GM23338 (cell line): ENCODE measurements at regions not wholly inside any gene's neighbourhood (a gene's known extent, or its start where the extent isn't known, plus 50 kb on each side); places are given as distances from the start of the nearest gene placed in this dataset.

Source experiments
- ATAC-seq: fragments of 200-7000 bp; cut with Tn5 transposase; 3 replicates; pipeline ENCODE4 v1.9.1; 2020
- DNase-seq: peaks from one replicate; pipeline ENCODE4 v3.0.0-alpha.2; 2015; ENCODE audit warnings: low spot score
- H2AFZ ChIP-seq: fragments of 200-600 bp; sonication (generic); 2 replicates; pipeline ENCODE4 v1.8.0; 2016; ENCODE audit warnings: antibody characterized with exemption, mild to moderate bottlenecking, moderate library complexity
- H3F3A ChIP-seq: fragments of 200-600 bp; sonication (generic); replicated peaks from 2 replicates; pipeline ENCODE4 v1.8.0; 2017; ENCODE audit warnings: antibody characterized with exemption, mixed run types, low read depth
- H3K27ac ChIP-seq: fragments of 200-600 bp; sonication (generic); 2 replicates; pipeline ENCODE4 v1.6.1; 2016; ENCODE audit warnings: low read depth
- H3K27me3 ChIP-seq: fragments of 200-600 bp; sonication (generic); 2 replicates; pipeline ENCODE4 v1.8.0; 2016; ENCODE audit warnings: mild to moderate bottlenecking, mixed run types, moderate library complexity; ENCODE audit not compliant: insufficient read depth
- H3K36me3 ChIP-seq: fragments of 200-600 bp; sonication (generic); 2 replicates; pipeline ENCODE4 v1.8.0; 2016; ENCODE audit warnings: mild to moderate bottlenecking; ENCODE audit not compliant: insufficient read depth
- H3K4me1 ChIP-seq: fragments of 200-600 bp; sonication (generic); 2 replicates; pipeline ENCODE4 v1.8.0; 2016; ENCODE audit warnings: mild to moderate bottlenecking, moderate library complexity; ENCODE audit not compliant: insufficient read depth
- H3K4me2 ChIP-seq: fragments of 200-600 bp; sonication (generic); 2 replicates; pipeline ENCODE4 v1.7.1; 2017; ENCODE audit warnings: mixed run types
- H3K4me3 ChIP-seq: fragments of 200-600 bp; sonication (generic); 2 replicates; pipeline ENCODE4 v1.6.1; 2016; ENCODE audit warnings: mixed run types
- H3K79me2 ChIP-seq: fragments of 200-600 bp; sonication (generic); replicated peaks from 2 replicates; pipeline ENCODE4 v1.8.0; 2017; ENCODE audit warnings: mild to moderate bottlenecking; ENCODE audit not compliant: insufficient read depth
- H3K9me2 ChIP-seq: fragments of 200-600 bp; sonication (generic); 2 replicates; pipeline ENCODE4 v1.8.0; 2017; ENCODE audit not compliant: insufficient read depth
- H4K20me1 ChIP-seq: fragments of 200-600 bp; sonication (generic); replicated peaks from 2 replicates; pipeline ENCODE4 v1.8.0; 2017; ENCODE audit warnings: mild to moderate bottlenecking; ENCODE audit not compliant: insufficient read depth
- H3K27ac Mint-ChIP-seq: 2 replicates; pipeline ENCODE4 v1.8.0; 2020; ENCODE audit warnings: inconsistent platforms, mild to moderate bottlenecking, moderate library complexity, mixed read lengths
- H3K27me3 Mint-ChIP-seq: 3 replicates; pipeline ENCODE4 v1.8.0; 2022; ENCODE audit warnings: low read depth, mild to moderate bottlenecking, moderate library complexity, mixed read lengths, inconsistent platforms; ENCODE audit not compliant: insufficient read depth, poor library complexity
- H3K36me3 Mint-ChIP-seq: 3 replicates; pipeline ENCODE4 v1.8.0; 2021; ENCODE audit warnings: low read depth, mild to moderate bottlenecking, inconsistent platforms, moderate library complexity, mixed read lengths
- H3K4me1 Mint-ChIP-seq: 3 replicates; pipeline ENCODE4 v1.8.0; 2020; ENCODE audit warnings: mild to moderate bottlenecking, inconsistent platforms, mixed read lengths
- H3K4me3 Mint-ChIP-seq: 3 replicates; pipeline ENCODE4 v1.8.0; 2021; ENCODE audit warnings: moderate library complexity, mild to moderate bottlenecking, inconsistent platforms, mixed read lengths
- H3K9me3 Mint-ChIP-seq: 3 replicates; pipeline ENCODE4 v1.8.0; 2020; ENCODE audit warnings: moderate library complexity, mild to moderate bottlenecking, inconsistent platforms, mixed read lengths
- CTCF ChIP-seq, 2 experiments: fragments of 200-600 bp in 1 of 2; sonication (generic) in 1 of 2; conservative IDR thresholded peaks; 2 replicates each; pipeline versions ENCODE4 v1.5.1 to v1.6.1; 2016 to 2017; ENCODE audit warnings: antibody characterized with exemption in 2 of 2, low read depth in 2 of 2, mild to moderate bottlenecking in 2 of 2, moderate library complexity in 1 of 2
- ETS1 ChIP-seq: IDR thresholded peaks from 2 replicates; pipeline ENCODE4 v1.6.1; 2016; ENCODE audit warnings: antibody characterized with exemption
- EZH2phosphoT487 ChIP-seq: fragments of 200-600 bp; sonication (generic); IDR thresholded peaks from one replicate; pipeline ENCODE4 v1.8.1; 2018; ENCODE audit warnings: antibody characterized with exemption; ENCODE audit not compliant: unreplicated experiment
- NANOG ChIP-seq: IDR thresholded peaks from 2 replicates; pipeline ENCODE4 v1.6.1; 2016; ENCODE audit warnings: antibody characterized with exemption, borderline replicate concordance
- POLR2AphosphoS5 ChIP-seq: IDR thresholded peaks from 2 replicates; pipeline ENCODE4 v1.6.1; 2016; ENCODE audit warnings: antibody characterized with exemption, low read depth
- REST ChIP-seq: IDR thresholded peaks from one replicate; pipeline ENCODE4 v1.6.1; 2018; ENCODE audit warnings: antibody characterized with exemption; ENCODE audit not compliant: unreplicated experiment
- STAT1 ChIP-seq: IDR thresholded peaks from one replicate; pipeline ENCODE4 v1.6.1; 2016; ENCODE audit warnings: antibody characterized with exemption; ENCODE audit not compliant: unreplicated experiment
- ZNF114 ChIP-seq: fragments of 250-450 bp; sonication (Bioruptor Pico); IDR thresholded peaks from 2 replicates; pipeline ENCODE4 v1.5.0; 2020; ENCODE audit warnings: mild to moderate bottlenecking, moderate library complexity
- ZNF331 ChIP-seq: fragments of 250-450 bp; sonication (Bioruptor Pico); IDR thresholded peaks from 2 replicates; pipeline ENCODE4 v1.5.0; 2020; ENCODE audit warnings: low read depth, mild to moderate bottlenecking, moderate library complexity
- ZNF462 ChIP-seq: fragments of 250-450 bp; sonication (Bioruptor Pico); IDR thresholded peaks from 2 replicates; pipeline ENCODE4 v1.5.0; 2020; ENCODE audit warnings: mild to moderate bottlenecking, moderate library complexity

- TF ChIP-seq ZNF462 (CRISPR knock-in tag) (no peak), ZNF114 (CRISPR knock-in tag) (no peak), EZH2phosphoT487 (no peak)
These were observed 240.3 kb downstream of the PLPP3 start (continued) for GRCh38 chr1:56339093-56339492.

GRCh38 chr1:56336982-56337381 is 242.4 kb downstream of the PLPP3 start:
- Histone ChIP-seq H3K79me2 (no peaks in the 10 kb centered on the region), H3F3A (no peaks in the 10 kb centered on the region), H3K27ac (no peak overlapping the region), H3K9me2 (no peaks in the 10 kb centered on the region), H4K20me1 (no peaks in the 10 kb centered on the region), H3K4me2 (no peak overlapping the region), H3K4me1 (no peaks in the 10 kb centered on the region), H3K4me3 (no peak overlapping the region), H3K36me3 (no peaks in the 10 kb centered on the region), H2AFZ (no peak overlapping the region), H3K27me3 (no peaks in the 10 kb centered on the region)
- peaks cover 2% of the 10 kb centered on the region; the same call in 1 of the 3 replicates for H3K4me1 Mint-ChIP-seq
- H3K27me3 Mint-ChIP-seq, result peaks cover 1% of the 10 kb centered on the region
- H3K27ac Mint-ChIP-seq, result no peak overlapping the region
- no peak overlapping the region for H3K4me3 Mint-ChIP-seq
- no peaks in the 10 kb centered on the region for H3K9me3 Mint-ChIP-seq
- peaks cover 3% of the 10 kb centered on the region; the same call in 1 of the 3 replicates for H3K36me3 Mint-ChIP-seq
- ATAC-seq (no peak), DNase-seq (no peak)
- TF ChIP-seq POLR2AphosphoS5 (no peak), NANOG (no peak), ETS1 (no peak), REST (no peak), ZNF331 (no peak), STAT1 (no peak), ZNF114 (CRISPR knock-in tag) (no peak), EZH2phosphoT487 (no peak), CTCF (conservative IDR thresholded peaks at IDR 0.05; ENCODE audit: low read depth in 2 of 2) (no peak)
